A549 (cell line): ENCODE measurements at regions not wholly inside any gene's neighbourhood (a gene's known extent, or its start where the extent isn't known, plus 50 kb on each side); places are given as distances from the start of the nearest gene placed in this dataset.

Source experiments
- ATAC-seq, 2 experiments: fragments of 200-7000 bp in 1 of 2; fragments of >200 bp in 1 of 2; cut with Nextera tagmentation in 1 of 2; cut with Tn5 transposase in 1 of 2; 3 replicates each; pipeline versions ENCODE4 v1.8.0 to v1.9.1; 2018 to 2020; ENCODE audit warnings: mild to moderate bottlenecking in 1 of 2, moderate library complexity in 1 of 2
- CTCF ChIA-PET: fragments of 300-600 bp; sonication (Branson Sonifier 250); formaldehyde crosslinking; extraction: SDS; loops from one replicate; lab custom pipeline; 2021; ENCODE audit warnings: antibody characterized with exemption, inconsistent platforms; lab: Yijun Ruan, JAX
- POLR2A ChIA-PET: fragments of 350-600 bp; formaldehyde crosslinking; extraction: SDS; loops from one replicate; lab custom pipeline; 2021; ENCODE audit warnings: antibody characterized with exemption, inconsistent platforms; lab: Yijun Ruan, JAX
- DNase-seq, 2 experiments: peaks; one replicate each; pipeline versions ENCODE4 v3.0.0 to v3.0.0-alpha.2; 2011 to 2016; ENCODE audit warnings: low read depth in 1 of 2, low spot score in 1 of 2
- FAIRE-seq: peaks from 2 replicates; lab custom pipeline; 2011; peaks lifted over from hg19 to GRCh38; lab: Jason Lieb, UNC
- H3K27ac ChIP-seq, 2 experiments: fragments of >200 bp; sonication (Bioruptor Twin); formaldehyde crosslinking; 3 replicates each; pipeline ENCODE4 v1.5.1; 2016 to 2017
- H3K4me1 ChIP-seq: fragments of >200 bp; sonication (Bioruptor Twin); formaldehyde crosslinking; 3 replicates; pipeline ENCODE4 v1.6.1; 2016
- H3K4me2 ChIP-seq: fragments of >200 bp; sonication (Bioruptor Twin); formaldehyde crosslinking; 3 replicates; pipeline ENCODE4 v1.6.1; 2016
- H3K4me3 ChIP-seq: fragments of >200 bp; sonication (Bioruptor Twin); formaldehyde crosslinking; 3 replicates; pipeline ENCODE4 v1.5.1; 2016
- H3K9me3 ChIP-seq: fragments of >200 bp; sonication (Bioruptor Twin); formaldehyde crosslinking; 3 replicates; pipeline ENCODE4 v1.6.1; 2016
- ATOH8 ChIP-seq: fragments of 250-450 bp; sonication (Bioruptor Pico); IDR thresholded peaks from 2 replicates; pipeline ENCODE4 v1.5.0; 2020; ENCODE audit warnings: low read depth, mild to moderate bottlenecking, moderate library complexity
- CEBPB ChIP-seq, 2 experiments: fragments of >200 bp in 1 of 2; sonication (Bioruptor Twin) in 1 of 2; formaldehyde crosslinking in 1 of 2; IDR thresholded peaks; 2 replicates each; pipeline ENCODE4 v1.6.1; 2012 to 2016
- CTCF ChIP-seq: fragments of >200 bp; sonication (Bioruptor Twin); formaldehyde crosslinking; IDR thresholded peaks from 3 replicates; pipeline ENCODE4 v1.5.1; 2016
- EP300 ChIP-seq, 2 experiments: fragments of >200 bp; sonication (Bioruptor Twin); formaldehyde crosslinking; IDR thresholded peaks; 2 replicates in 1 of 2; 3 replicates in 1 of 2; pipeline ENCODE4 v1.6.1; 2016 to 2017
- FOSB ChIP-seq: fragments of 250-450 bp; sonication (Bioruptor Pico); IDR thresholded peaks from 2 replicates; pipeline ENCODE4 v1.5.0; 2020; ENCODE audit warnings: mild to moderate bottlenecking, moderate library complexity
- FOXS1 ChIP-seq: fragments of 250-450 bp; sonication (Bioruptor Pico); IDR thresholded peaks from 2 replicates; pipeline ENCODE4 v1.5.0; 2020; ENCODE audit warnings: mild to moderate bottlenecking, moderate library complexity
- HEYL ChIP-seq: fragments of 250-450 bp; sonication (Bioruptor Pico); IDR thresholded peaks from 2 replicates; pipeline ENCODE4 v1.8.0; 2021; ENCODE audit warnings: mild to moderate bottlenecking, moderate library complexity
- HOXB13 ChIP-seq: fragments of 250-450 bp; sonication (Bioruptor Pico); IDR thresholded peaks from 2 replicates; pipeline ENCODE4 v1.5.0; 2020; ENCODE audit warnings: low read depth, mild to moderate bottlenecking, moderate library complexity
- MAZ ChIP-seq: fragments of 150-350 bp; IDR thresholded peaks from 2 replicates; pipeline ENCODE4 v1.6.1; 2014; ENCODE audit warnings: antibody characterized with exemption, low read depth, low read length, borderline replicate concordance
- NR3C1 ChIP-seq: fragments of >200 bp; sonication (Bioruptor Twin); formaldehyde crosslinking; IDR thresholded peaks from 3 replicates; pipeline ENCODE4 v1.6.1; 2017
- POLR2AphosphoS2 ChIP-seq: conservative IDR thresholded peaks from 2 replicates; pipeline ENCODE4 v1.6.1; 2012; ENCODE audit warnings: low read length, improper control_type of control experiment, inconsistent platforms
- RARB ChIP-seq: fragments of 250-450 bp; sonication (Bioruptor Pico); IDR thresholded peaks from 2 replicates; pipeline ENCODE4 v1.8.0; 2021; ENCODE audit warnings: mild to moderate bottlenecking, moderate library complexity
- RCOR1 ChIP-seq: fragments of 150-350 bp; IDR thresholded peaks from 2 replicates; pipeline ENCODE4 v1.6.1; 2014; ENCODE audit warnings: antibody characterized with exemption, low read length, low read depth
- RFX5 ChIP-seq: fragments of 450-650 bp; IDR thresholded peaks from 2 replicates; pipeline ENCODE4 v1.7.1; 2014; ENCODE audit warnings: antibody characterized with exemption, mild to moderate bottlenecking, moderate library complexity
- SMC3 ChIP-seq: fragments of >200 bp; sonication (Bioruptor Twin); formaldehyde crosslinking; IDR thresholded peaks from 3 replicates; pipeline ENCODE4 v1.6.1; 2018; ENCODE audit warnings: inconsistent platforms
- TFCP2L1 ChIP-seq: fragments of 250-450 bp; sonication (Bioruptor Pico); IDR thresholded peaks from 2 replicates; pipeline ENCODE4 v1.5.0; 2021; ENCODE audit warnings: mild to moderate bottlenecking
- TP53 ChIP-seq: fragments of 250-450 bp; sonication (Bioruptor Pico); IDR thresholded peaks from 2 replicates; pipeline ENCODE4 v1.5.0; 2021; ENCODE audit warnings: mild to moderate bottlenecking, moderate library complexity
- ZNF302 ChIP-seq: fragments of 250-450 bp; sonication (Bioruptor Pico); IDR thresholded peaks from 2 replicates; pipeline ENCODE4 v1.9.0; 2021; ENCODE audit warnings: inconsistent platforms, mild to moderate bottlenecking, moderate library complexity
- ZSCAN20 ChIP-seq: fragments of 250-450 bp; sonication (Bioruptor Pico); IDR thresholded peaks from 2 replicates; pipeline ENCODE4 v1.8.0; 2022; ENCODE audit warnings: mild to moderate bottlenecking, moderate library complexity
- WGBS: methylation state at CpG from one replicate; pipeline ENCODE4 v1.1.6; 2017; ENCODE audit errors: missing lambda C conversion rate; 5-methylcytosine and 5-hydroxymethylcytosine counted together

- TF ChIP-seq CTCF, result no peak
- no peak for TF ChIP-seq SMC3
- TF ChIP-seq, all 56 proteins: peak for 0
Observed at GRCh38 chr6:130761286-130761685, 65.9 kb upstream of the SMLR1 start (continued).

GRCh38 chr6:130765181-130765727 is 62.0 kb upstream of the SMLR1 start:
- ChIA-PET CTCF (no interaction called here), POLR2A (no interaction called here)
- DNase-seq, result no peak
- Histone ChIP-seq H3K27ac (no peak overlapping the region), H3K4me2 (no peak overlapping the region), H3K4me1 (no peaks in the 10 kb centered on the region), H3K4me3 (no peak overlapping the region), H3K9me3 (no peaks in the 10 kb centered on the region)
- FAIRE-seq, result no peak
- 29% methylated on average over 3 of the region's 3 CpGs for WGBS
- TF ChIP-seq RARB (CRISPR knock-in tag), result no peak
- no peak for TF ChIP-seq EP300 (IDR thresholded peaks at IDR 0.05)
- no peak for ATAC-seq

- Histone ChIP-seq H3K27ac (no peak overlapping the region), H3K4me3 (no peak overlapping the region), H3K4me1 (no peaks in the 10 kb centered on the region), H3K4me2 (no peak overlapping the region), H3K9me3 (no peaks in the 10 kb centered on the region)
- WGBS, result 19% methylated on average over 7 of the region's 7 CpGs
- TF ChIP-seq TFCP2L1 (CRISPR knock-in tag) (no peak), EP300 (IDR thresholded peaks at IDR 0.05) (no peak), HEYL (CRISPR knock-in tag) (no peak), HOXB13 (CRISPR knock-in tag) (no peak), ZSCAN20 (CRISPR knock-in tag) (no peak), RFX5 (no peak), ZNF302 (CRISPR knock-in tag) (no peak), ATOH8 (CRISPR knock-in tag) (no peak), CTCF (no peak), MAZ (no peak)
- no peak for FAIRE-seq
- ATAC-seq, result no peak
- CTCF ChIA-PET, result no interaction called here
- POLR2A ChIA-PET, result no interaction called here
- no peak for DNase-seq
Observed at GRCh38 chr6:130766239-130767144, 60.7 kb upstream of the SMLR1 start.

- FAIRE-seq, result no peak
- Histone ChIP-seq H3K4me1 (no peaks in the 10 kb centered on the region), H3K27ac (no peak overlapping the region), H3K9me3 (no peaks in the 10 kb centered on the region), H3K4me2 (no peak overlapping the region), H3K4me3 (no peak overlapping the region)
- CTCF ChIA-PET, result no interaction called here
- POLR2A ChIA-PET, result no interaction called here
- DNase-seq, result no peak
- no peak for ATAC-seq
- TF ChIP-seq CEBPB (IDR thresholded peaks at IDR 0.05) (no peak), RCOR1 (no peak), TP53 (CRISPR knock-in tag) (no peak), EP300 (IDR thresholded peaks at IDR 0.05) (no peak), HEYL (CRISPR knock-in tag) (no peak), NR3C1 (no peak), POLR2AphosphoS2 (no peak), FOXS1 (CRISPR knock-in tag) (no peak), MAZ (no peak), FOSB (CRISPR knock-in tag) (no peak)
- WGBS, result 72% methylated on average over 1 of the region's 1 CpG
Observed at GRCh38 chr6:130769861-130770260, 57.3 kb upstream of the SMLR1 start.
